ENCODE measurements at regions not wholly inside any gene's neighbourhood (a gene's known extent, or its start where the extent isn't known, plus 50 kb on each side); places are given as distances from the start of the nearest gene placed in this dataset.

- ATAC-seq (ENCODE audit: insufficient number of reproducible peaks, low FRiP score, low read depth) (no peak), DNase-seq (ENCODE audit: low spot score) (no peak)
- no peak overlapping the region for H3K27ac ChIP-seq
- no peaks in the 10 kb centered on the region for H3K36me3 ChIP-seq
- H3K27me3 ChIP-seq (replicated peaks; ENCODE audit: insufficient read depth), result no peaks in the 10 kb centered on the region
- H3K4me3 ChIP-seq, result no peak overlapping the region
- no peaks in the 10 kb centered on the region for H3K9me3 ChIP-seq
- no peak for TF ChIP-seq CTCF (IDR thresholded peaks at IDR 0.05)
- H3K4me1 ChIP-seq (ENCODE audit: control insufficient read depth in 1 of 2, low read depth in 2 of 2), result no peaks in the 10 kb centered on the region
These were observed 2143.9 kb downstream of the MRPL39 start for GRCh38 chr21:23463365-23463764.

- Histone ChIP-seq H3K27me3 (replicated peaks; ENCODE audit: insufficient read depth) (no peaks in the 10 kb centered on the region), H3K36me3 (no peaks in the 10 kb centered on the region), H3K9me3 (no peaks in the 10 kb centered on the region), H3K4me3 (no peak overlapping the region), H3K4me1 (ENCODE audit: control insufficient read depth in 1 of 2, low read depth in 2 of 2) (no peaks in the 10 kb centered on the region), H3K27ac (no peak overlapping the region)
- DNase-seq (ENCODE audit: low spot score), result no peak
- TF ChIP-seq CTCF (IDR thresholded peaks at IDR 0.05), result no peak
- ATAC-seq (ENCODE audit: insufficient number of reproducible peaks, low FRiP score, low read depth), result no peak
These were observed 2151.6 kb downstream of the MRPL39 start for GRCh38 chr21:23455676-23456075.

- no peak for TF ChIP-seq CTCF (IDR thresholded peaks at IDR 0.05)
- Histone ChIP-seq H3K27me3 (replicated peaks; ENCODE audit: insufficient read depth) (no peaks in the 10 kb centered on the region), H3K4me3 (no peak overlapping the region), H3K4me1 (ENCODE audit: control insufficient read depth in 1 of 2, low read depth in 2 of 2) (no peaks in the 10 kb centered on the region), H3K27ac (no peak overlapping the region), H3K9me3 (no peaks in the 10 kb centered on the region), H3K36me3 (no peaks in the 10 kb centered on the region)
- no peak for ATAC-seq (ENCODE audit: insufficient number of reproducible peaks, low FRiP score, low read depth)
- no peak for DNase-seq (ENCODE audit: low spot score)
These were observed 2154.7 kb downstream of the MRPL39 start for GRCh38 chr21:23452384-23453083.

- H3K9me3 ChIP-seq, result no peaks in the 10 kb centered on the region
- DNase-seq (ENCODE audit: low spot score) (no peak), ATAC-seq (ENCODE audit: insufficient number of reproducible peaks, low FRiP score, low read depth) (no peak)
- H3K27ac ChIP-seq, result no peak overlapping the region
- no peak overlapping the region for H3K4me3 ChIP-seq
- H3K4me1 ChIP-seq (ENCODE audit: control insufficient read depth in 1 of 2, low read depth in 2 of 2), result no peaks in the 10 kb centered on the region
- H3K36me3 ChIP-seq, result no peaks in the 10 kb centered on the region
- TF ChIP-seq CTCF (IDR thresholded peaks at IDR 0.05), result no peak
- no peaks in the 10 kb centered on the region for H3K27me3 ChIP-seq (replicated peaks; ENCODE audit: insufficient read depth)
These were observed 2162.0 kb downstream of the MRPL39 start for GRCh38 chr21:23445307-23445706.

- no peaks in the 10 kb centered on the region for H3K4me1 ChIP-seq (ENCODE audit: control insufficient read depth in 1 of 2, low read depth in 2 of 2)
- no peak for DNase-seq (ENCODE audit: low spot score)
These were observed 2169.2 kb downstream of the MRPL39 start for GRCh38 chr21:23438081-23438480.

More at GRCh38 chr21:23438081-23438480, 2169.2 kb downstream of the MRPL39 start:
- Histone ChIP-seq H3K9me3 (no peaks in the 10 kb centered on the region), H3K27me3 (replicated peaks; ENCODE audit: insufficient read depth) (no peaks in the 10 kb centered on the region), H3K36me3 (no peaks in the 10 kb centered on the region), H3K4me3 (no peak overlapping the region), H3K27ac (no peak overlapping the region)
- no peak for TF ChIP-seq CTCF (IDR thresholded peaks at IDR 0.05)
- ATAC-seq (ENCODE audit: insufficient number of reproducible peaks, low FRiP score, low read depth), result no peak
